ENCODE measurements at regions not wholly inside any gene's neighbourhood (a gene's known extent, or its start where the extent isn't known, plus 50 kb on each side); places are given as distances from the start of the nearest gene placed in this dataset.

DNA sequence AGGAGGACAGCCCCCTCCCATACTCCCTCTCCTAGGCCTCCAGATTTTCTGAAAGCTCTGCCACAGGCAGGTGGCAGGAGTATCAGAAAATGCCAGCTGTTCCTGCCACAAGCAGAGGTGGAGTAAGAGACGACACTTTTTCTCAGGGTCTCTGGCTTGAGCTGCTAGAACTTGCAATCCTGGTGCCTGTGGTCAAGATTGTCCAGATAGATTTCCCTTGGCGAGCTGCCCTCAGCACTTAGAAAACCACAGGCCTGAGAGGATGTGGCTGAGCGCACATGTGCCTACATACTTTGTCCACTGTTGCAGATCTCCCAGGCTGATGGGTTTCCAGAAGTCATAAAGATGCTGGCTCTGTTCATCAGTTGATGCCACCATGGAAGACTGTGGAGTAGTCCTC lies 65.7 kb upstream of the NAV2 start:
- H3K23ac ChIP-seq (ENCODE audit: low read depth, low read length) = no peak overlapping the region
- H3K4ac ChIP-seq (ENCODE audit: low read depth, low read length) = no peak overlapping the region
- in situ Hi-C loops (cut with MboI; ENCODE audit: low sequenced_read_pairs) (no loop called here), dilution Hi-C loops (cut with HindIII; ENCODE audit: low sequenced_read_pairs, unreplicated experiment) (no loop called here), intact Hi-C loops (cut with micrococcal nuclease) (no loop called here)
- peaks cover 4% of the 10 kb centered on the region for H3K4me1 ChIP-seq (ENCODE audit: control insufficient read depth, insufficient read depth, low read length)
- POLR2A ChIA-PET (ENCODE audit: unreplicated experiment) = no interaction called here
- H3K9me1 ChIP-seq (ENCODE audit: insufficient read depth, low read length) = no peaks in the 10 kb centered on the region; the same call in 1 of the 2 replicates
- DNase-seq = peak; percentile 93
- no peaks in the 10 kb centered on the region for H3K9me3 ChIP-seq (ENCODE audit: control insufficient read depth, insufficient read depth, low read length)
- H3K14ac ChIP-seq (replicated peaks; ENCODE audit: low read depth, low read length) = no peak overlapping the region
- no peak overlapping the region for H2AFZ ChIP-seq (replicated peaks; ENCODE audit: low read length, poor library complexity)
- no peak overlapping the region for H3K9ac ChIP-seq (ENCODE audit: low read depth, low read length)
- H4K8ac ChIP-seq (ENCODE audit: low read depth in 2 of 2, low read length in 2 of 2) = no peak overlapping the region
- WGBS, 2 experiments (ENCODE audit: extremely low coverage in 2 of 2, insufficient read length in 1 of 2) = 50% methylated on average over 1 of the region's 3 CpGs; no CpG with 5 or more reads in 1 of the 2 experiments
- no peak overlapping the region for H2BK120ac ChIP-seq (ENCODE audit: low read depth, low read length)
- H3K27me3 ChIP-seq (ENCODE audit: control insufficient read depth, insufficient read depth, low read length) = peaks cover 15% of the 10 kb centered on the region
- no peaks in the 10 kb centered on the region for H3K79me1 ChIP-seq (ENCODE audit: low read depth in 1 of 2, low read length in 2 of 2)
- no TSS peak for BruUV-seq (replicated peaks)
- peaks cover 3% of the 10 kb centered on the region; the same call in 1 of the 2 replicates for H4K20me1 ChIP-seq (ENCODE audit: insufficient read depth, low read length)
- H3K27ac ChIP-seq (ENCODE audit: insufficient read depth, low read length) = no peak overlapping the region
- H3K56ac ChIP-seq (ENCODE audit: extremely low read depth, insufficient read depth, low read length) = no peak overlapping the region
- H2BK20ac ChIP-seq (ENCODE audit: low read depth, low read length) = no peak overlapping the region
- no peak overlapping the region for H2AK5ac ChIP-seq (ENCODE audit: low read depth, low read length)
- no peak overlapping the region for H4K5ac ChIP-seq (ENCODE audit: low read depth, low read length)
- no peak overlapping the region for H2BK15ac ChIP-seq (ENCODE audit: low read depth, low read length)
- no peak overlapping the region for H3K4me3 ChIP-seq (ENCODE audit: insufficient read depth, low read depth, low read length)
- no peak overlapping the region for H2AK9ac ChIP-seq (replicated peaks; ENCODE audit: low read depth, low read length, poor library complexity)
- CTCF ChIA-PET = interaction anchor here (1.6 kb wide), 1 partner anchor 12 kb away, joined by 6 read pairs; no protein-coding TSS in a partner anchor
- TF ChIP-seq NFE2L2 (IDR thresholded peaks at IDR 0.05; ENCODE audit: low read depth, low read length) (no peak), CEBPB (IDR thresholded peaks at IDR 0.05; ENCODE audit: low read depth, low read length) (peak; percentile 22; the same call in 1 of the 2 replicates), BHLHE40 (IDR thresholded peaks at IDR 0.05; ENCODE audit: low read depth, low read length) (peak; percentile 87)
- H2BK5ac ChIP-seq (ENCODE audit: low read depth, low read length, poor library complexity, severe bottlenecking) = no peak overlapping the region
- peak; percentile 84 for ATAC-seq (ENCODE audit: low read depth)
- no peak overlapping the region for H3K18ac ChIP-seq (ENCODE audit: low read depth, low read length)
- no peaks in the 10 kb centered on the region for H3K36me3 ChIP-seq (ENCODE audit: control insufficient read depth, insufficient read depth, low read length)
- H4K91ac ChIP-seq (ENCODE audit: insufficient read depth, low read depth, low read length) = no peak overlapping the region
- no peak overlapping the region for H3K4me2 ChIP-seq (ENCODE audit: low read depth, low read length)
